ENCODE measurements at regions not wholly inside any gene's neighbourhood (a gene's known extent, or its start where the extent isn't known, plus 50 kb on each side); places are given as distances from the start of the nearest gene placed in this dataset.

DNA sequence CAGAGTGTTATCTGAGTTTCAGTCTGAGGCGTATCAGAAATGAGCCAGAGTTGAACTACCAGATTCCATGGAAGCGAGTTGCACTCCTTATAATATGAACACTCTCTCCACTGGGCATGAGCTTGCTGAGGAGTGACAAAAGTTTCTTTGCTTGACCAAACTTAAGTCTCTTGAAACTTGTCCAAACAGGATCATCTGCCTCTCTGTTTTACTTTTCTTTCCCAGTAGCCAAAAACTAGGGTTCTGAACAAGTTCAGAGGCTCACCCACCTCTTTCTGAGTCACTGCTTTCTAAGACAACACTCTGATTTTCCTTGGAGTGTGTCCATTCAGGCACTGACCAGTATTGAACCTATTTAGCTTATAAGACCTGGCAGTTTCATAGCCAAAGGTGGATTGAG, 233.2 kb upstream of the TCF4 start:
- TF ChIP-seq POLR2A (IDR thresholded peaks at IDR 0.05), result no peak
- TF ChIP-seq, protein P1, sequence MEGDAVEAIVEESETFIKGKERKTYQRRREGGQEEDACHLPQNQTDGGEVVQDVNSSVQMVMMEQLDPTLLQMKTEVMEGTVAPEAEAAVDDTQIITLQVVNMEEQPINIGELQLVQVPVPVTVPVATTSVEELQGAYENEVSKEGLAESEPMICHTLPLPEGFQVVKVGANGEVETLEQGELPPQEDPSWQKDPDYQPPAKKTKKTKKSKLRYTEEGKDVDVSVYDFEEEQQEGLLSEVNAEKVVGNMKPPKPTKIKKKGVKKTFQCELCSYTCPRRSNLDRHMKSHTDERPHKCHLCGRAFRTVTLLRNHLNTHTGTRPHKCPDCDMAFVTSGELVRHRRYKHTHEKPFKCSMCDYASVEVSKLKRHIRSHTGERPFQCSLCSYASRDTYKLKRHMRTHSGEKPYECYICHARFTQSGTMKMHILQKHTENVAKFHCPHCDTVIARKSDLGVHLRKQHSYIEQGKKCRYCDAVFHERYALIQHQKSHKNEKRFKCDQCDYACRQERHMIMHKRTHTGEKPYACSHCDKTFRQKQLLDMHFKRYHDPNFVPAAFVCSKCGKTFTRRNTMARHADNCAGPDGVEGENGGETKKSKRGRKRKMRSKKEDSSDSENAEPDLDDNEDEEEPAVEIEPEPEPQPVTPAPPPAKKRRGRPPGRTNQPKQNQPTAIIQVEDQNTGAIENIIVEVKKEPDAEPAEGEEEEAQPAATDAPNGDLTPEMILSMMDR (IDR thresholded peaks at IDR 0.05), result no peak
